Erythroblast (primary cell): ENCODE measurements at regions not wholly inside any gene's neighbourhood (a gene's known extent, or its start where the extent isn't known, plus 50 kb on each side); places are given as distances from the start of the nearest gene placed in this dataset.

Source experiments
- GATA1 ChIP-seq: IDR thresholded peaks from 2 replicates; pipeline ENCODE4 v1.6.1; 2011; ENCODE audit warnings: low read depth, mild to moderate bottlenecking, control low read depth, low read length, moderate library complexity
- POLR2A ChIP-seq: IDR thresholded peaks from 2 replicates; pipeline ENCODE4 v1.6.1; 2011; ENCODE audit warnings: mild to moderate bottlenecking, low read length

- no peak for TF ChIP-seq POLR2A
- TF ChIP-seq GATA1: no peak
Measured at GRCh38 chr11:10991393-10991792, 133.5 kb upstream of the ZBED5 start.
